ENCODE measurements at regions not wholly inside any gene's neighbourhood (a gene's known extent, or its start where the extent isn't known, plus 50 kb on each side); places are given as distances from the start of the nearest gene placed in this dataset.

DNA sequence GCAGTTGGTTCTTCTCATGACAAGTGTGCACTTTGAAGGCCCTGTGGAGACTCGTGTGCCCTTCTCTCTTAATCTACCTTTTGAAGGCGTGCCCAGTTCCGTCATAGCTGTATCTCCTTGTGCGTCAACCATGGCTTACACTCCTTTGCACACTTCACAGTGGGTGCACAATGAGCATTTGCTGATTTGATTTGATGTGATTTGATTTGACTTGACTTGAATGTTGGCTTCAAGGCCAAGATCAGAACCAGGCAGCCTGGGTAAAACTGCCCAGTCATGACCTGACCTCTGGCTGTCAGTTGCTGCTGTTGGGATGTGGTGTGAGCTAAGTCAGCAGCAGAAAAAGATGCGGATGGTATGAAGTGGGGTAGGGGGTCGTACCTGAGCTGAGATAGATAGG, 670.3 kb upstream of the HS6ST1 start:
- no peak for DNase-seq (ENCODE audit: low read depth in 6 of 9, low spot score in 9 of 9)
- Histone ChIP-seq H3K4me1 (ENCODE audit: control insufficient read depth in 2 of 2, insufficient read depth in 2 of 2, low read length in 2 of 2) (peaks cover 0 to 6% of the 10 kb centered on the region in 2 donors), H3K36me3 (ENCODE audit: control insufficient read depth in 2 of 2, insufficient read depth in 2 of 2, low read length in 1 of 2) (no peaks in the 10 kb centered on the region), H3K27me3 (ENCODE audit: control insufficient read depth in 2 of 2, insufficient read depth in 1 of 2, low read length in 1 of 2) (no peaks in the 10 kb centered on the region), H3K9me3 (ENCODE audit: control insufficient read depth in 2 of 2, insufficient read depth in 1 of 2, low read length in 1 of 2) (no peaks in the 10 kb centered on the region), H3K27ac (ENCODE audit: low read depth in 1 of 2, low read length in 1 of 2) (no peak overlapping the region), H3K4me3 (ENCODE audit: low read length in 2 of 2) (no peak overlapping the region)
- 94% methylated on average over 6 of the region's 6 CpGs for WGBS

DNA sequence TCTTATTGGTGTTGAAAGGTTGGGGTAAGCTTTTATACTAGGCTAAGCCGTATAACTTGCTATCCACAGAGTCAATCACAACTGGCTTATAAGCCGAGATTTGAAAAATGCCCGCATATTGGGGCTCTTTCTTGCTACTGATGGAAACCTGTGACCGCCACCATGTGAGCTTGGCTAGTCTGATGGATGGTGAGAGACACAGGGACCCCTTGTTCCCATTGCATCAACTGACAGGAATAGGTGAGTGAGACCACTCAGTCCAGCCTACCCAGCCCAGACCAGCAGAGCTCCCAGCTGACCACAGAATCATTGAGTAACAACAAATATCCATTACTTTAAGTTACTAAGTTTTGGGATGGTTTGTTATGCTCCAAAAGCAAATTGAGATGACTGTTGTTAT, 676.4 kb upstream of the HS6ST1 start:
- no peaks in the 10 kb centered on the region for H3K27me3 ChIP-seq (ENCODE audit: control insufficient read depth in 2 of 2, insufficient read depth in 1 of 2, low read length in 1 of 2)
- H3K4me1 ChIP-seq (ENCODE audit: control insufficient read depth in 2 of 2, insufficient read depth in 2 of 2, low read length in 2 of 2), result no peaks in the 10 kb centered on the region
- no peak for DNase-seq (ENCODE audit: low read depth in 6 of 9, low spot score in 9 of 9)
- 98% methylated on average over 4 of the region's 4 CpGs for WGBS
- no peak overlapping the region for H3K27ac ChIP-seq (ENCODE audit: low read depth in 1 of 2, low read length in 1 of 2)
- H3K4me3 ChIP-seq (ENCODE audit: low read length in 2 of 2), result no peak overlapping the region
- no peaks in the 10 kb centered on the region for H3K9me3 ChIP-seq (ENCODE audit: control insufficient read depth in 2 of 2, insufficient read depth in 1 of 2, low read length in 1 of 2)
- no peaks in the 10 kb centered on the region for H3K36me3 ChIP-seq (ENCODE audit: control insufficient read depth in 2 of 2, insufficient read depth in 2 of 2, low read length in 1 of 2)

DNA sequence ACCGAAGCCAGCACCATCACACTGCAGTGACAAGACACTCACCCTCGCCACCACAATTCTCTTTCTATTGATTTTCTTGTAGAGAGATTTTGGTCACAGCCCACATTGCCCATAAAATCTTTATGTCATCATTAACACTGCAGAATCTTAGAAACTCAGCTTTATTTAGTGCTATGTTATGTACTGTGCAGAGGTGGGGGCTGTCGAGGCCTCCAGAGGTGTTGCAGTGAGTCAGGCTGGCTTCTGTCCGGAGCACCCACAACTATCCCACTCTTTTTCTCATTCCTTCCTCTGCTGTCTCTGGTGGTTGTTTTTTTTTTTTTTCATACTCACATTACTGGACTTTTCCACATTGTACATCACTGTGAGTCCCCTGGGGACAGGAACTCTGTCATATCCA, 677.4 kb upstream of the HS6ST1 start:
- Histone ChIP-seq H3K9me3 (ENCODE audit: control insufficient read depth in 2 of 2, insufficient read depth in 1 of 2, low read length in 1 of 2) (no peaks in the 10 kb centered on the region), H3K36me3 (ENCODE audit: control insufficient read depth in 2 of 2, insufficient read depth in 2 of 2, low read length in 1 of 2) (no peaks in the 10 kb centered on the region), H3K4me3 (ENCODE audit: low read length in 2 of 2) (no peak overlapping the region), H3K27me3 (ENCODE audit: control insufficient read depth in 2 of 2, insufficient read depth in 1 of 2, low read length in 1 of 2) (no peaks in the 10 kb centered on the region), H3K4me1 (ENCODE audit: control insufficient read depth in 2 of 2, insufficient read depth in 2 of 2, low read length in 2 of 2) (no peaks in the 10 kb centered on the region), H3K27ac (ENCODE audit: low read depth in 1 of 2, low read length in 1 of 2) (no peak overlapping the region)
- DNase-seq (ENCODE audit: low read depth in 6 of 9, low spot score in 9 of 9), result no peak
- WGBS, result 96% methylated on average over 4 of the region's 4 CpGs

DNA sequence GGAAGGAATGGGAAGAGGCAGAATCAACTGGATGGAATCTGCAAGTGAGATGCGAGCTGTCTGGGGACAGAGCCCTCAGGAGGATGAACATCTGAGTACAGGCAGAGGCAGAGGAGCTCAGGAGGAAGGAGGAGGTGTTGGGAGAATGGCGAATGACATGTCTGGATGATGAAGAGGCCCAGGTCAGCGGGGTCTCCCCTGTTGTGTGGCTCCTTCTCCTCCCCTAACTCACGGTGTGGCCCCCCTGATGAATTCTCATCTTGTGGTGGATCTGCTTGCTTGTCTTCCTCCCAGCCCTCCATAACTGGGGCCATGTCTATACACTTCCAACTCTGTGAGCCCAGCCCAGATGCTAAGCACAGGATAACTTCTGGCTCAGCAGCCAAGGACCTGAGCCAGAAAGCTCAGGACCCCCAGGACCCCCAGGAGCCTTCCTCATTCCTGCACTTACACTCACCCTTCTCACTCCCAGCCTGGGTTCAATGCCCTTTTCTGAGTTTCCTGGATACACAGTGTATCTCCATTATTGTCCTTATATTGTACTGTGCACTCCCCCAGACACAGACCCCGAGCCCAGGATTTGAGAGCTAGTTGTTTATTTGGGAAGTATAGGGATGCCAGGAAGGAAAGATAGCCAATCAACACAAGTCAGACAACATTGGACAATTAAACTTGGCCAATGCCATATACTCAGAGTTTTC, 678.6 kb upstream of the HS6ST1 start:
- H3K4me1 ChIP-seq (ENCODE audit: control insufficient read depth in 2 of 2, insufficient read depth in 2 of 2, low read length in 2 of 2), result no peaks in the 10 kb centered on the region
- H3K27ac ChIP-seq (ENCODE audit: low read depth in 1 of 2, low read length in 1 of 2), result no peak overlapping the region
- H3K36me3 ChIP-seq (ENCODE audit: control insufficient read depth in 2 of 2, insufficient read depth in 2 of 2, low read length in 1 of 2), result no peaks in the 10 kb centered on the region
- DNase-seq (ENCODE audit: low read depth in 6 of 9, low spot score in 9 of 9), result no peak
- H3K27me3 ChIP-seq (ENCODE audit: control insufficient read depth in 2 of 2, insufficient read depth in 1 of 2, low read length in 1 of 2), result no peaks in the 10 kb centered on the region
- WGBS, result 85% methylated on average over 5 of the region's 5 CpGs
- no peaks in the 10 kb centered on the region for H3K9me3 ChIP-seq (ENCODE audit: control insufficient read depth in 2 of 2, insufficient read depth in 1 of 2, low read length in 1 of 2)
- H3K4me3 ChIP-seq (ENCODE audit: low read length in 2 of 2), result no peak overlapping the region

DNA sequence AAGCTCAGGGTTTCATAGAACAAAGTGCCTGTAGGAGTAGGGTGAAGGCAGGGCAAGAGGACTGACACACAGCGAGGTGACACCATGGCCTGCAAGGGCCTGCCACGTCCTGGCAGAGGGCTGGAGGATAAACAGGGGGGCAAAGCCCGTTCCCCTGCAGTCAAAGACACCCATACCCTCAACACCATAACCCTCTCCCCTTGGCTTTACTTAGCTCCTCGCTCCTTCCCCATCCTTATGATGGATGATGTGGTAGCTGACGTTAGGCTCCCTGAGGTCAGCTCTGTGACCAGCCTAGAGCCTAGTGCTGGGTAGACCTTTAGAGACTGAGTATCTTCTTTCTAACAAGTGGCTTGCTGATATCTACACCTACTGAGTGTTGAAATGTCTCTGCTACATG, 683.3 kb upstream of the HS6ST1 start:
- no peaks in the 10 kb centered on the region for H3K27me3 ChIP-seq (ENCODE audit: control insufficient read depth in 2 of 2, insufficient read depth in 1 of 2, low read length in 1 of 2)
- no peaks in the 10 kb centered on the region for H3K36me3 ChIP-seq (ENCODE audit: control insufficient read depth in 2 of 2, insufficient read depth in 2 of 2, low read length in 1 of 2)
- no peak for DNase-seq (ENCODE audit: low read depth in 6 of 9, low spot score in 9 of 9)
- H3K9me3 ChIP-seq (ENCODE audit: control insufficient read depth in 2 of 2, insufficient read depth in 1 of 2, low read length in 1 of 2), result no peaks in the 10 kb centered on the region
- 91% methylated on average over 5 of the region's 5 CpGs for WGBS
- H3K4me3 ChIP-seq (ENCODE audit: low read length in 2 of 2), result no peak overlapping the region
- H3K27ac ChIP-seq (ENCODE audit: low read depth in 1 of 2, low read length in 1 of 2), result no peak overlapping the region
- H3K4me1 ChIP-seq (ENCODE audit: control insufficient read depth in 2 of 2, insufficient read depth in 2 of 2, low read length in 2 of 2), result no peaks in the 10 kb centered on the region

DNA sequence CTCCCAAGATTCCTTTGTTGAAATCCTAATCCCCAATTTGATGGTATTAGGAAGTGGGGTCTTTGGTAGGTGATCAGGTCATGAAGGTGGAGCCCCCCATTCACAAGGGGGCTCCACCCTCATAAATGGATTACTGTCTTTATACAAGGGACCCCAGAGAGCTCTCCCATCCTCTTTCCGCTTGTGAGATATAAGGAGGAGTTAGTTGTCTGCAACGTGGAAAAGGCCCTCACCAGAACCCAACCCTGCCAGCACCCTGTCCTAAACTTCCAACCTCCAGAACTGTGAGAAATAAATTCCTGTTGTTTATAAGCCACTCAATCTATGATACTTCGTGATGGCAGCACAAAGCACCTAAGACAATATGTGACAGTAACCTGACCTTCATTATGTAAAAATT, 684.1 kb upstream of the HS6ST1 start:
- no peaks in the 10 kb centered on the region for H3K36me3 ChIP-seq (ENCODE audit: control insufficient read depth in 2 of 2, insufficient read depth in 2 of 2, low read length in 1 of 2)
- no peaks in the 10 kb centered on the region for H3K27me3 ChIP-seq (ENCODE audit: control insufficient read depth in 2 of 2, insufficient read depth in 1 of 2, low read length in 1 of 2)
- H3K4me1 ChIP-seq (ENCODE audit: control insufficient read depth in 2 of 2, insufficient read depth in 2 of 2, low read length in 2 of 2), result no peaks in the 10 kb centered on the region
- no peaks in the 10 kb centered on the region for H3K9me3 ChIP-seq (ENCODE audit: control insufficient read depth in 2 of 2, insufficient read depth in 1 of 2, low read length in 1 of 2)
- 96% methylated on average over 3 of the region's 3 CpGs for WGBS
- no peak overlapping the region for H3K4me3 ChIP-seq (ENCODE audit: low read length in 2 of 2)
- DNase-seq (ENCODE audit: low read depth in 6 of 9, low spot score in 9 of 9), result no peak
- H3K27ac ChIP-seq (ENCODE audit: low read depth in 1 of 2, low read length in 1 of 2), result no peak overlapping the region

DNA sequence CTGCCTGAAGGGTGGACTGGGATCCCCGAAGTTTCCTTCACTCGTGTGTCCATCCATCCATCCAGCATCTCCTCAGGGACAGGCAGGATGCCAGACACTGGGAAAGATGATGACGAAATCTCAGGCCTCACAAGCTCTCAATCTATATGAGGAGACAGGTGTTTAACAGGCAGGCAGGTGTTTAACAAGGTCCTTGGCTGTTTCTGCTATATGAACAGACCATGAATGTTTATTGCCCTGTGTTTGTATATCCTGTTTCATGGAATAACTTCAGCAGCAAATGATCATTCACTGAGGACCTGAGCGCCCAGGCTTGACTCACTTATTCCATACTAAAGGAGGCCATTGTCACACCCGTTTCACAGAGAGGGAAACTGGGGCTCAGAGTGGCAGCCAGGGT, 685.8 kb upstream of the HS6ST1 start:
- 92% methylated on average over 5 of the region's 5 CpGs for WGBS
- Histone ChIP-seq H3K36me3 (ENCODE audit: control insufficient read depth in 2 of 2, insufficient read depth in 2 of 2, low read length in 1 of 2) (no peaks in the 10 kb centered on the region), H3K4me1 (ENCODE audit: control insufficient read depth in 2 of 2, insufficient read depth in 2 of 2, low read length in 2 of 2) (no peaks in the 10 kb centered on the region), H3K9me3 (ENCODE audit: control insufficient read depth in 2 of 2, insufficient read depth in 1 of 2, low read length in 1 of 2) (no peaks in the 10 kb centered on the region), H3K4me3 (ENCODE audit: low read length in 2 of 2) (no peak overlapping the region), H3K27me3 (ENCODE audit: control insufficient read depth in 2 of 2, insufficient read depth in 1 of 2, low read length in 1 of 2) (no peaks in the 10 kb centered on the region), H3K27ac (ENCODE audit: low read depth in 1 of 2, low read length in 1 of 2) (no peak overlapping the region)
- no peak for DNase-seq (ENCODE audit: low read depth in 6 of 9, low spot score in 9 of 9)

DNA sequence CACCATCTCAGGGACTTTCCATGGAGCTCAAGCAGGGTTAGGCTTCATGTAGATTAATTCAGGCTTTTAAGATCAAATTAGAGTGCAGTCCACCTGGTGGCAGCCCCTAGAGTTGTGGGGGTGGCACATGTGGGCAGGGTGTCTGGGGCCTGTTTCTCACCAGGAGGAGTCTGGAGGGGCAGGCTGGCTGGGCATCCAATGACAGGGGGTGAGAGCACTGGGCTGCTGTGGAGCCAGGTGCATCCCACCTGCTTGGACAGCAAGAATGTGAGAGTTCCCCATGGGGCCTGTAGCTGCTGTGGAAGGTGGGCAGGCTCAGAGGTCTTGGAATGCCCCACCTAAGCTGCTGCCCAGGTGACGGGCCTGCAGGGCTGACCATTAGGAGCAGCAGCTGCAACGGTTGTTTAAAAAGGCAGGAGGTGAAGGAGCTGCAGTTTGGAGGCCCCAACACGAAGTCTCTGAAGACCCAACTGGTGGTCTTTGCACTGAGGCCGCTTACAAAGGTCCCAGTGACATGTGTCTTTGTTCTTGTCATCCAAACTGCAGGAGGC, 686.3 kb upstream of the HS6ST1 start:
- Histone ChIP-seq H3K9me3 (ENCODE audit: control insufficient read depth in 2 of 2, insufficient read depth in 1 of 2, low read length in 1 of 2) (no peaks in the 10 kb centered on the region), H3K4me3 (ENCODE audit: low read length in 2 of 2) (no peak overlapping the region), H3K27ac (ENCODE audit: low read depth in 1 of 2, low read length in 1 of 2) (no peak overlapping the region), H3K4me1 (ENCODE audit: control insufficient read depth in 2 of 2, insufficient read depth in 2 of 2, low read length in 2 of 2) (no peaks in the 10 kb centered on the region), H3K36me3 (ENCODE audit: control insufficient read depth in 2 of 2, insufficient read depth in 2 of 2, low read length in 1 of 2) (no peaks in the 10 kb centered on the region), H3K27me3 (ENCODE audit: control insufficient read depth in 2 of 2, insufficient read depth in 1 of 2, low read length in 1 of 2) (no peaks in the 10 kb centered on the region)
- DNase-seq (ENCODE audit: low read depth in 6 of 9, low spot score in 9 of 9), result no peak
- WGBS, result 84% methylated on average over 4 of the region's 4 CpGs

DNA sequence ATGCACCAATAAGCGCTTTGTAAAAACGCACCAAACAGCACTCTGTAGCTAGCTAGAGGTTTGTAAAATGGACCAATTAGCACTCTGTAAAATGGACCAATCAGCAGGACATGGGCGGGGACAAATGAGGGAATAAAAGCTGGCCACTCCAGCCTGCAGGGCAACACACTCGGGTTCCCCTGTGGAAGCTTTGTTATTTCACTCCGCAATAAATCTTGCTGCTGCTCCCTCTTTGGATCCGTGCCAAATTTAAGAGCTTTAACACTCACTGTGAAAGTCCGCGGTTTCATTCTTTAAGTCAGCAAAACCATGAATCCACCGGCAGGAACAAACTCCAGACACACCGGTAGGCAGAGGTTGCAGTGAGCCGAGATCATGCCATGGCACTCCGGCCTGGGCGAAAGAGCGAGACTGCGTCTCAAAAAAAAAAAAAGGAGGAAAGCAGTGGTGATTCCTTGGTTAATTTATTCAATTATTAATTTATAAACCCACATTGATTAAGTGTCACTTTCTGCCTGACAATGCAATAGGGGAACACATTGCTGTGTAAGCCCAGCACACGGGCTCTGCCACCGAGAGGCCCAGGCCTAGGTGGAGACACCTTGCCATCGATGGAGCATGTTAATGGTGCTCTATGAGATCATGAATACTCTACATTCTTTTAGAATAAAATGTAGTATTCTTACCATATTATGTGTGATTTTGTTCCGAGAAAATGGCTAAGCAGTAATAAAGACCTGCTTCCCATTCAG, 687.6 kb upstream of the HS6ST1 start:
- Histone ChIP-seq H3K4me1 (ENCODE audit: control insufficient read depth in 2 of 2, insufficient read depth in 2 of 2, low read length in 2 of 2) (peaks cover 0 to under 1% of the 10 kb centered on the region in 2 donors), H3K36me3 (ENCODE audit: control insufficient read depth in 2 of 2, insufficient read depth in 2 of 2, low read length in 1 of 2) (no peaks in the 10 kb centered on the region), H3K9me3 (ENCODE audit: control insufficient read depth in 2 of 2, insufficient read depth in 1 of 2, low read length in 1 of 2) (no peaks in the 10 kb centered on the region), H3K4me3 (ENCODE audit: low read length in 2 of 2) (no peak overlapping the region), H3K27ac (ENCODE audit: low read depth in 1 of 2, low read length in 1 of 2) (no peak overlapping the region), H3K27me3 (ENCODE audit: control insufficient read depth in 2 of 2, insufficient read depth in 1 of 2, low read length in 1 of 2) (no peaks in the 10 kb centered on the region)
- no peak for DNase-seq (ENCODE audit: low read depth in 6 of 9, low spot score in 9 of 9)
- 89% methylated on average over 19 of the region's 19 CpGs for WGBS

Data from thymus (tissue), 11 donors.